H1 (cell line): ENCODE measurements at regions not wholly inside any gene's neighbourhood (a gene's known extent, or its start where the extent isn't known, plus 50 kb on each side); places are given as distances from the start of the nearest gene placed in this dataset.

Experiments
- ATF2 ChIP-seq: IDR thresholded peaks from 2 replicates; pipeline ENCODE4 v1.6.1; 2012; ENCODE audit warnings: low read length, inconsistent platforms
- BRCA1 ChIP-seq: IDR thresholded peaks from 2 replicates; pipeline ENCODE4 v1.6.1; 2012; ENCODE audit warnings: low read depth, low read length, improper control_type of control experiment
- HDAC6 ChIP-seq: IDR thresholded peaks from one replicate; pipeline ENCODE4 v1.7.1; 2012; ENCODE audit warnings: low read depth, mild to moderate bottlenecking, inconsistent platforms, low read length, moderate library complexity
- NRF1 ChIP-seq: IDR thresholded peaks from 2 replicates; pipeline ENCODE4 v1.6.1; 2011; ENCODE audit warnings: mild to moderate bottlenecking, low read depth, low read length, improper control_type of control experiment

- no peak for TF ChIP-seq ATF2
- TF ChIP-seq BRCA1 = no peak
- TF ChIP-seq HDAC6 = no peak
- TF ChIP-seq NRF1 = no peak
Observed at GRCh38 chr18:10228326-10228725, 226.1 kb upstream of the APCDD1 start (continued).
